K562 (cell line): ENCODE measurements at regions not wholly inside any gene's neighbourhood (a gene's known extent, or its start where the extent isn't known, plus 50 kb on each side); places are given as distances from the start of the nearest gene placed in this dataset.

ENCODE experiments used
- ARID1B ChIP-seq: fragments of 450-650 bp; IDR thresholded peaks from 2 replicates; pipeline ENCODE4 v1.6.1; 2016; ENCODE audit warnings: antibody characterized with exemption, mild to moderate bottlenecking, inconsistent platforms
- C11orf30 ChIP-seq: fragments of 450-650 bp; IDR thresholded peaks from 2 replicates; pipeline ENCODE4 v1.6.1; 2016; ENCODE audit warnings: low read depth, mild to moderate bottlenecking
- CBX8 ChIP-seq: fragments of 200-600 bp; sonication (generic); IDR thresholded peaks from 2 replicates; pipeline ENCODE4 v1.6.1; 2012; ENCODE audit warnings: borderline replicate concordance, mixed run types, low read depth, mild to moderate bottlenecking, moderate library complexity, mixed read lengths, low read length, control low read depth, inconsistent platforms; ENCODE audit not compliant: poor library complexity, severe bottlenecking; ENCODE audit errors: extremely low read depth
- CGGBP1 ChIP-seq: fragments of 250-450 bp; sonication (Bioruptor Pico); IDR thresholded peaks from 2 replicates; pipeline ENCODE4 v1.9.0; 2021; ENCODE audit warnings: mild to moderate bottlenecking
- CREB1 ChIP-seq, 2 experiments: sonication (generic) in 1 of 2; formaldehyde crosslinking in 1 of 2; IDR thresholded peaks; 2 replicates each; pipeline versions ENCODE4 v1.6.1 to v1.8.0; 2012 to 2022; ENCODE audit warnings: inconsistent platforms in 1 of 2, mild to moderate bottlenecking in 1 of 2, missing genetic modification reagents in 1 of 2, moderate library complexity in 1 of 2
- CXXC5 ChIP-seq: fragments of 250-450 bp; sonication (Bioruptor Pico); IDR thresholded peaks from 2 replicates; pipeline ENCODE4 v1.8.0; 2022; ENCODE audit warnings: inconsistent platforms, mild to moderate bottlenecking, moderate library complexity
- ERF ChIP-seq: fragments of 450-650 bp; formaldehyde crosslinking; IDR thresholded peaks from 2 replicates; pipeline ENCODE4 v1.4.0; 2020; ENCODE audit warnings: mild to moderate bottlenecking, mixed read lengths
- ETV5 ChIP-seq: sonication (generic); formaldehyde crosslinking; IDR thresholded peaks from 2 replicates; pipeline ENCODE4 v1.4.0; 2020; ENCODE audit warnings: low read depth, mild to moderate bottlenecking, missing genetic modification reagents
- FOXK1 ChIP-seq: sonication (generic); formaldehyde crosslinking; IDR thresholded peaks from 2 replicates; pipeline ENCODE4 v1.8.0; 2022; ENCODE audit warnings: missing genetic modification reagents, mild to moderate bottlenecking, borderline replicate concordance
- HMG20A ChIP-seq: fragments of 450-650 bp; formaldehyde crosslinking; conservative IDR thresholded peaks from 2 replicates; pipeline ENCODE4 v1.4.0; 2020; ENCODE audit warnings: mild to moderate bottlenecking, mixed read lengths
- ILF3 ChIP-seq: fragments of 450-650 bp; IDR thresholded peaks from 2 replicates; pipeline ENCODE4 v1.6.1; 2018; ENCODE audit warnings: antibody characterized with exemption, mild to moderate bottlenecking, moderate library complexity, borderline replicate concordance
- SIN3B ChIP-seq: fragments of 450-650 bp; IDR thresholded peaks from 2 replicates; pipeline ENCODE4 v1.6.1; 2017; ENCODE audit warnings: low read depth, mild to moderate bottlenecking, moderate library complexity
- XRCC5 ChIP-seq: fragments of 200-400 bp; formaldehyde crosslinking; IDR thresholded peaks from 2 replicates; pipeline ENCODE4 v1.6.1; 2017; ENCODE audit warnings: low read depth, mild to moderate bottlenecking, low read length
- ZNF146 ChIP-seq: IDR thresholded peaks from one replicate; pipeline ENCODE4 v1.6.1; 2018; ENCODE audit warnings: missing compliant biosample characterization; ENCODE audit not compliant: unreplicated experiment
- ZNF165 ChIP-seq: fragments of 250-450 bp; sonication (Bioruptor Pico); IDR thresholded peaks from 2 replicates; pipeline ENCODE4 v1.4.0; 2020; ENCODE audit warnings: borderline replicate concordance
- ZNF24 ChIP-seq: fragments of 450-650 bp; IDR thresholded peaks from 2 replicates; pipeline ENCODE4 v1.6.1; 2016
- ZNF324 ChIP-seq: fragments of 250-450 bp; sonication (Bioruptor Pico); IDR thresholded peaks from 2 replicates; pipeline ENCODE4 v1.4.0; 2020; ENCODE audit warnings: mild to moderate bottlenecking
- ZNF395 ChIP-seq: fragments of 200-800 bp; sonication (Bioruptor generic); IDR thresholded peaks from 2 replicates; pipeline ENCODE4 v1.6.1; 2017; ENCODE audit warnings: missing genetic modification characterization, missing compliant biosample characterization
- TF ChIP-seq, protein P1 (sequence below): sonication (generic); formaldehyde crosslinking; IDR thresholded peaks from 2 replicates; pipeline ENCODE4 v1.8.1; 2023; ENCODE audit warnings: mild to moderate bottlenecking, missing genetic modification reagents, moderate library complexity
- TF ChIP-seq, protein P2 (sequence below): fragments of 450-650 bp; IDR thresholded peaks from 2 replicates; pipeline ENCODE4 v1.6.1; 2016; ENCODE audit warnings: missing biosample characterization, missing genetic modification characterization
- TF ChIP-seq, protein P3 (sequence below): fragments of 250-450 bp; sonication (Bioruptor Pico); IDR thresholded peaks from 2 replicates; pipeline ENCODE4 v1.4.0; 2020; ENCODE audit warnings: mild to moderate bottlenecking, moderate library complexity
- TF ChIP-seq, protein P4 (sequence below): fragments of 250-450 bp; sonication (Bioruptor Pico); IDR thresholded peaks from 2 replicates; pipeline ENCODE4 v1.6.1; 2021; ENCODE audit warnings: mild to moderate bottlenecking

GRCh38 chr2:64854773-64855237 is 134.4 kb upstream of the SLC1A4 start (continued):
- TF ChIP-seq, protein P1, sequence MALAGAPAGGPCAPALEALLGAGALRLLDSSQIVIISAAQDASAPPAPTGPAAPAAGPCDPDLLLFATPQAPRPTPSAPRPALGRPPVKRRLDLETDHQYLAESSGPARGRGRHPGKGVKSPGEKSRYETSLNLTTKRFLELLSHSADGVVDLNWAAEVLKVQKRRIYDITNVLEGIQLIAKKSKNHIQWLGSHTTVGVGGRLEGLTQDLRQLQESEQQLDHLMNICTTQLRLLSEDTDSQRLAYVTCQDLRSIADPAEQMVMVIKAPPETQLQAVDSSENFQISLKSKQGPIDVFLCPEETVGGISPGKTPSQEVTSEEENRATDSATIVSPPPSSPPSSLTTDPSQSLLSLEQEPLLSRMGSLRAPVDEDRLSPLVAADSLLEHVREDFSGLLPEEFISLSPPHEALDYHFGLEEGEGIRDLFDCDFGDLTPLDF (CRISPR knock-in tag) = no peak
- TF ChIP-seq, protein P2, sequence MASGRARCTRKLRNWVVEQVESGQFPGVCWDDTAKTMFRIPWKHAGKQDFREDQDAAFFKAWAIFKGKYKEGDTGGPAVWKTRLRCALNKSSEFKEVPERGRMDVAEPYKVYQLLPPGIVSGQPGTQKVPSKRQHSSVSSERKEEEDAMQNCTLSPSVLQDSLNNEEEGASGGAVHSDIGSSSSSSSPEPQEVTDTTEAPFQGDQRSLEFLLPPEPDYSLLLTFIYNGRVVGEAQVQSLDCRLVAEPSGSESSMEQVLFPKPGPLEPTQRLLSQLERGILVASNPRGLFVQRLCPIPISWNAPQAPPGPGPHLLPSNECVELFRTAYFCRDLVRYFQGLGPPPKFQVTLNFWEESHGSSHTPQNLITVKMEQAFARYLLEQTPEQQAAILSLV (tag) = no peak
- TF ChIP-seq CREB1 (IDR thresholded peaks at IDR 0.05) (no peak), CREB1 (CRISPR knock-in tag; IDR thresholded peaks at IDR 0.05) (no peak), ILF3 (no peak), ARID1B (peak; percentile 37), ERF (CRISPR knock-in tag) (0 out of 2 replicates have a peak, but pooled peaks have one; percentile 6), CXXC5 (CRISPR knock-in tag) (peak; percentile 74), ZNF146 (CRISPR knock-in tag) (no peak), HMG20A (CRISPR knock-in tag) (no peak), SIN3B (no peak), ZNF165 (no peak), ETV5 (CRISPR knock-in tag) (0 out of 2 replicates have a peak, but pooled peaks have one; percentile 21), C11orf30 (no peak), XRCC5 (no peak), ZNF24 (no peak), ZNF395 (peak; percentile 94), ZNF324 (no peak), CGGBP1 (CRISPR knock-in tag) (no peak), FOXK1 (CRISPR knock-in tag) (no peak), CBX8 (no peak)
- TF ChIP-seq, protein P3, sequence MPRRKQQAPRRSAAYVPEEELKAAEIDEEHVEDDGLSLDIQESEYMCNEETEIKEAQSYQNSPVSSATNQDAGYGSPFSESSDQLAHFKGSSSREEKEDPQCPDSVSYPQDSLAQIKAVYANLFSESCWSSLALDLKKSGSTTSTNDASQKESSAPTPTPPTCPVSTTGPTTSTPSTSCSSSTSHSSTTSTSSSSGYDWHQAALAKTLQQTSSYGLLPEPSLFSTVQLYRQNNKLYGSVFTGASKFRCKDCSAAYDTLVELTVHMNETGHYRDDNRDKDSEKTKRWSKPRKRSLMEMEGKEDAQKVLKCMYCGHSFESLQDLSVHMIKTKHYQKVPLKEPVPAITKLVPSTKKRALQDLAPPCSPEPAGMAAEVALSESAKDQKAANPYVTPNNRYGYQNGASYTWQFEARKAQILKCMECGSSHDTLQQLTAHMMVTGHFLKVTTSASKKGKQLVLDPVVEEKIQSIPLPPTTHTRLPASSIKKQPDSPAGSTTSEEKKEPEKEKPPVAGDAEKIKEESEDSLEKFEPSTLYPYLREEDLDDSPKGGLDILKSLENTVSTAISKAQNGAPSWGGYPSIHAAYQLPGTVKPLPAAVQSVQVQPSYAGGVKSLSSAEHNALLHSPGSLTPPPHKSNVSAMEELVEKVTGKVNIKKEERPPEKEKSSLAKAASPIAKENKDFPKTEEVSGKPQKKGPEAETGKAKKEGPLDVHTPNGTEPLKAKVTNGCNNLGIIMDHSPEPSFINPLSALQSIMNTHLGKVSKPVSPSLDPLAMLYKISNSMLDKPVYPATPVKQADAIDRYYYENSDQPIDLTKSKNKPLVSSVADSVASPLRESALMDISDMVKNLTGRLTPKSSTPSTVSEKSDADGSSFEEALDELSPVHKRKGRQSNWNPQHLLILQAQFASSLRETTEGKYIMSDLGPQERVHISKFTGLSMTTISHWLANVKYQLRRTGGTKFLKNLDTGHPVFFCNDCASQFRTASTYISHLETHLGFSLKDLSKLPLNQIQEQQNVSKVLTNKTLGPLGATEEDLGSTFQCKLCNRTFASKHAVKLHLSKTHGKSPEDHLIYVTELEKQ (CRISPR knock-in tag) = no peak
- TF ChIP-seq, protein P4, sequence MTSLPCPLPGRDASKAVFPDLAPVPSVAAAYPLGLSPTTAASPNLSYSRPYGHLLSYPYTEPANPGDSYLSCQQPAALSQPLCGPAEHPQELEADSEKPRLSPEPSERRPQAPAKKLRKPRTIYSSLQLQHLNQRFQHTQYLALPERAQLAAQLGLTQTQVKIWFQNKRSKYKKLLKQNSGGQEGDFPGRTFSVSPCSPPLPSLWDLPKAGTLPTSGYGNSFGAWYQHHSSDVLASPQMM (CRISPR knock-in tag) = no peak
